GM21576 (cell line): ENCODE measurements at regions not wholly inside any gene's neighbourhood (a gene's known extent, or its start where the extent isn't known, plus 50 kb on each side); places are given as distances from the start of the nearest gene placed in this dataset.

Experiments used
- ATAC-seq: cut with Tn5 transposase; IDR thresholded peaks from one replicate; pipeline ENCODE4 v1.9.1; 2021; ENCODE audit warnings: mild to moderate bottlenecking, moderate library complexity; ENCODE audit not compliant: unreplicated experiment

DNA sequence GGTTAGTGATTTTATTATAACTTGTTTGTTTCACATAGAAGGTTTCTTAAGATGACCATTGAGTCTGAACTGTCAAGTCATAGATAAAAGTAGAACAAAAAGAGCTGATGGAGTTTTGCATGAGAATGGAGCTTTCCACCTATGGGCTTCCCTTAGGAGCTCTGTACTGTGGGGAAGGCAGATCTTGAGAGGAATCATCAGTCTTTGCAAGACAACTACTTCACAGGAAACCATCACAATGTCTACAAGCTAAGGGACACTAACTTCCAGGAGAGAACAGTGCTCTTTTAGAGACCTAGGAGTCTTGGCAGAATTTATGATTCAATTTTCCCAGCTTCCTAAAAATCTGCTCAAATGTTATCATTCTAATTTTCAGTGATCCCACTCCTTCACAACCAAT lies 78.2 kb downstream of the FBXO5 start:
- no peak for ATAC-seq

DNA sequence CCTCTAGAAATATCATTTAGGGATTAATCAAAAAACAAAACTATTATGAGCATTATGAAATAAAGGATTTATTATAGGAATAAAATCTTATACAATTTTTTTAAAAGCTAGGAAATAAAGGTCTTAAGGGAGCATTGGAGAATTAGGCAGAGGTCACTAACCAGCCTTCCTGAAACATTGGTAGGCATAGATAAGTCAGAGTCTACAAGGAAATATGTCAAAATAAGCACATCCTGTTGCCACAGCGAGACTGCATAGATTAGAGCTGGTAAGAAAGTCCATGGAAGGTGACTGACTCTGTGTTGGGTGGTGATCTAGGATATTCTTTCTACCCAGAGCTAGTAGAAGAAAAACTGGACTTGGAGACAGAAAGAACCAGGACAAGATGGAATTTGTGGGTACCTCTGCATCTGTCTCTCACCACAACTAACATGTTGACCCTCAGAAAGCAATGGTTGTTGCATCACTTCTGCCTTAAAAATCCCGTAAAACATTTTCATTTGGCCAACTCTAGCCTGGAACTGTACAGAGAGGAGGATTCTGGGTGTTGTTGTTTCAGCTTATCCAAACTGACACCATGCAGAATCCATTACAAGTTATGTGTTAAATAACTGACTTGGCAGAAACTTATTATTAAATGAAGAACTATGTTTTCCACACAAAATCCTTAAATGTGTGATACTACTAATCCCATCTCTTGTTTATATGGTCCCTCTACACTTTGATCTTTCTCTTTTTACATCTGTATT lies 77.1 kb downstream of the FBXO5 start:
- ATAC-seq, result no peak

DNA sequence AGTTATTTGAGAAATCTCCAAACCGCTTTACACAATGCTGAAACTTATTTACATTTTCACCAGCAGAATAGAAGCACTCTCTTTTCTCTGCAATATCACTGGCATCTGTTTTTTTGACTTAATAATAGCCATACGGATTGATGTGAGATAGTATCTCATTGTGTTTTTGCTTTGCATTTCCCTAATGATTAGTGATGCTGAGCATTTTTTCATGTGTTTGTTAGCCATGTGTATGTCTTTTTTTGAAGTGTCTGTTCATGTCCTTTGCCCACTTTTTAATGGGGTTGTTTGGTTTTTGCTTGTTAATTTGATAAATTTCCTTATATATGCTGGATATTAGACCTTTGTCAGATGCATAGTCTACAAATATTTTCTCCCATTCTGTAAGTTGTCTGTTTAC lies 73.6 kb downstream of the FBXO5 start:
- no peak for ATAC-seq

DNA sequence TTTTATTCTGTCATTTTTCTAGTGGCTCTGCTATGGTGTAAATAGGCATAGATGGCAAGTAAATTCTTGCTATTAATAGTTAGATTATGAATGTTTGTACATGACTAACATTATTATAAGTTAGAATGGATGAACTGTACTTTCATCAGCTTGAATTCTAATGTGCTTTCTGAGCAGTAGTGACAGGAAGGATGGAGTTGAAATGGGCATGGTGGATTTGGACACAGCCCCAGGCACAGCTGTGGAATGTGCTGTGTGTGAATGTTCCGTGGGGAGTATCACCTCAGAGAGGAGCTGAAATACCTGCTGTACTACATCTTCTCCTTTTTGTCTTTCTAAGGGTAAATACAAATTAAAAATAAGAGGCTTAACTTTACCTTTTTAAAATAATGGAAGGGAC lies 66.8 kb downstream of the FBXO5 start:
- no peak for ATAC-seq

DNA sequence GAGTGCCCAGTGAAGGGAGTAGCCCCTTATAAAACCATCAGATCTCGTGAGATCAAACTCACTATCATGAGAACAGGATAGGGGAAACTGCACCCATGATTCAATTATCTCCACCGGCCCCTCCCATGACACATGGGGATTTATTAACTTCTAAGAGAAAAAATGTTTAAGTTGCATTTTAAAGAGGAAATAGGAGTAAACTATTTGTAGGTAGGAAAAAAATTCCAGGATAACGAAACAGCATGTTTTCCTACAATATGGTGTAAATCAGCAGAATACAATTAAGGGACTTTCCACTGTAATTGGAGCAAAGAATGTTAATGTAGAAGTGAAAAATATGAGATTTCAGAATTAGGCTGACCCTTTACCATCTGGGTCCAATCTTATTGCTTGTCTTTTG lies 63.9 kb downstream of the FBXO5 start:
- no peak for ATAC-seq

DNA sequence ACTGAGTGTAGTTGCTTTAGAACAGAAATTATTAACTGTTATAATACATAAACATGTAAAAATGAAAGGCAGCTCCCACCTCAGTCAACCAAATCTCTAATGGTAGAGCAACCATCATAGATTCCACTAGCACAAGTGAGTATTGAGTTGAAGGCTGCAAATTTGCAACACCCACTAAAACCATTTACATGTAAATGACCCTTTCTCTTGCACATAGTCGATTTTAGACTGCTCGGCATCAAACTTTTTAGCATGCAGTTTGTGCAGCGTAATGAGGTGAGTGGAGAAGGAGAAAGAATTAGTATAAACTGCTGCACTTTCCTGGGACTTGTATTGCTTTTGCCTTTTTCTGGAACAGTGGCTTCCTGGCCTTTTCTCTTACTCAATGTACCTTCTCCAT lies 62.8 kb downstream of the FBXO5 start:
- no peak for ATAC-seq
